C4-2B (cell line): ENCODE measurements at regions not wholly inside any gene's neighbourhood (a gene's known extent, or its start where the extent isn't known, plus 50 kb on each side); places are given as distances from the start of the nearest gene placed in this dataset.
"Not testable (repeated sequence)": the region's sequence is repeated elsewhere in the genome, so short reads cannot be mapped to it uniquely, and the experiment has no call there.

Experiments used
- H3K27ac ChIP-seq: fragments of 450-650 bp; 2 replicates; pipeline ENCODE4 v1.5.1; 2017
- CTCF ChIP-seq: fragments of 450-650 bp; conservative IDR thresholded peaks from 2 replicates; pipeline ENCODE4 v1.5.1; 2017; ENCODE audit warnings: mild to moderate bottlenecking
- ZFX ChIP-seq: fragments of 450-650 bp; IDR thresholded peaks from 2 replicates; pipeline ENCODE4 v1.6.1; 2017

GRCh38 chr5:118520771-118521415 lies 467.5 kb downstream of the DTWD2 start:
- TF ChIP-seq ZFX, result no peak
- no peak overlapping the region for H3K27ac ChIP-seq

GRCh38 chr5:118519466-118519865 lies 468.9 kb downstream of the DTWD2 start:
- no peak overlapping the region for H3K27ac ChIP-seq
- TF ChIP-seq ZFX, result no peak
- no peak for TF ChIP-seq CTCF

GRCh38 chr5:118518720-118519119 lies 469.6 kb downstream of the DTWD2 start:
- TF ChIP-seq ZFX (no peak), CTCF (no peak; the same call in 1 of the 2 replicates)
- H3K27ac ChIP-seq, result no peak overlapping the region

GRCh38 chr5:118511846-118512245 lies 476.5 kb downstream of the DTWD2 start:
- TF ChIP-seq ZFX (no peak), CTCF (no peak)
- H3K27ac ChIP-seq, result no peak overlapping the region

GRCh38 chr5:118506217-118506852 lies 482.0 kb downstream of the DTWD2 start:
- TF ChIP-seq CTCF (no peak), ZFX (no peak)
- H3K27ac ChIP-seq, result no peak overlapping the region

- H3K27ac ChIP-seq, result not testable (repeated sequence)
These were observed 486.1 kb downstream of the DTWD2 start for GRCh38 chr5:118502232-118502631.

- no peak overlapping the region for H3K27ac ChIP-seq
- TF ChIP-seq CTCF (no peak), ZFX (no peak)
These were observed 497.0 kb downstream of the DTWD2 start for GRCh38 chr5:118491351-118491750.

GRCh38 chr5:118486647-118487225 lies 501.6 kb downstream of the DTWD2 start:
- no peak overlapping the region for H3K27ac ChIP-seq
- TF ChIP-seq CTCF, result no peak
- TF ChIP-seq ZFX, result no peak
